ENCODE measurements at regions not wholly inside any gene's neighbourhood (a gene's known extent, or its start where the extent isn't known, plus 50 kb on each side); places are given as distances from the start of the nearest gene placed in this dataset.
"Not testable (repeated sequence)": the region's sequence is repeated elsewhere in the genome, so short reads cannot be mapped to it uniquely, and the experiment has no call there.

GRCh38 chr5:173679909-173680630 is 63.6 kb upstream of the BOD1 start:
- H3K9ac ChIP-seq (ENCODE audit: low read depth, low read length) = no peak overlapping the region
- H3K4me1 ChIP-seq (ENCODE audit: insufficient read depth, low read length) = no peaks in the 10 kb centered on the region; the same call in 1 of the 2 replicates
- H3K36me3 ChIP-seq (ENCODE audit: insufficient read depth, low read length) = no peaks in the 10 kb centered on the region; the same call in 1 of the 2 replicates
- peaks cover 8% of the 10 kb centered on the region; the same call in 1 of the 2 replicates for H3K9me3 ChIP-seq (ENCODE audit: control insufficient read depth, insufficient read depth, low read length)

DNA sequence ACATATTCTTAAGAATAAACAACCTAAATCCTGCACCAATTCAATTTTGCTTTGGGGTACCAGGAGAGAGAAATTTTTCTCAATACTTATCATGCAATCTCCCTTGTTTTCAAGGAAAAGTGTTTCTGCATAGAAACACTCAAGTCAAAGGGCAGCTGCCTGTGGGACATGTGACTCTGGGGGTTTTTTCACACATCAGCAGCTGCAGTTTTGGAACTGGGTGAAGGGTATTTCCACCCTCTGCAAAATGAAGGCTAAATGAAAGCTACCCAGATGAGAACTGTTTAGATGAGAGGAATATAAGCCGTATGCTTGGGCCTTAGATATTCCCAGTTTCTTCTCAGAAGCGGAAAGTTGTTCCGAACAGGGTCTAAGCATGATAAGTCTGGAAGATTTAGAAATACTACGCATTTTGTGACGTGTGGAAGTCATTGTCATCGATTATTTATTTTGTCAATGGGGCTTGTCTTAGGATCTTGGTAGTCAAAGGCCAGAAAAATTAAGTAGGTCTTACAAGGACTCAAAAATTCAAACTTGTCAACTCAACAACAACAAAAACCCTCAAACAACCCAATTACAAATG is 64.3 kb upstream of the BOD1 start:
- Histone ChIP-seq H3K9me3 (ENCODE audit: control insufficient read depth, insufficient read depth, low read length) (peaks cover 3% of the 10 kb centered on the region; the same call in 1 of the 2 replicates), H3K4me1 (ENCODE audit: insufficient read depth, low read length) (no peaks in the 10 kb centered on the region; the same call in 1 of the 2 replicates), H3K9ac (ENCODE audit: low read depth, low read length) (no peak overlapping the region), H3K36me3 (ENCODE audit: insufficient read depth, low read length) (no peaks in the 10 kb centered on the region; the same call in 1 of the 2 replicates)

GRCh38 chr5:173682313-173682712 is 65.9 kb upstream of the BOD1 start:
- Histone ChIP-seq H3K9ac (ENCODE audit: low read depth, low read length) (no peak overlapping the region), H3K36me3 (ENCODE audit: insufficient read depth, low read length) (no peaks in the 10 kb centered on the region; the same call in 1 of the 2 replicates), H3K9me3 (ENCODE audit: control insufficient read depth, insufficient read depth, low read length) (peaks cover 3% of the 10 kb centered on the region; the same call in 1 of the 2 replicates), H3K4me1 (ENCODE audit: insufficient read depth, low read length) (no peaks in the 10 kb centered on the region)

- not testable (repeated sequence) for H3K36me3 ChIP-seq (ENCODE audit: insufficient read depth, low read length); H3K9ac ChIP-seq (ENCODE audit: low read depth, low read length); H3K9me3 ChIP-seq (ENCODE audit: control insufficient read depth, insufficient read depth, low read length)
- peaks cover 11% of the 10 kb centered on the region for H3K4me1 ChIP-seq (ENCODE audit: insufficient read depth, low read length)
Measured at GRCh38 chr5:173684535-173684934, 68.1 kb upstream of the BOD1 start.

DNA sequence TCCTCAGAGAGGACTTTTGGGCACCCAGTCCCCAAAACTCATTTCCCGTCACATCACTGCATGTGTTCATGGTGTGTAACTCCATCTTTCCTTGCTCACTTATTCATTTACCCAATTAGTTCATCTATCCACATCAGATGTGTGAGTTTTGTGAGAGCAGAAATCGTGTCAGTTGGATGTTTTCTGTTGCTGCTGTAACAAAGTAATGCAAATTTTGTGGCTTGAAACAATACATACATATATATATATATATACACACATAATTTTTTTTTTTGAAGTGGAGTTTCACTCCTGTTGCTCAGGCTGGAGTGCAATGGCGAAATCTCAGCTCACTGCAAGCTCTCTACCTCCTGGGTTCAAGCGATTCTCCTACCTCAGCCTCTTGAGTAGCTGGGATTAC is 70.5 kb upstream of the BOD1 start:
- Histone ChIP-seq H3K9ac (ENCODE audit: low read depth, low read length) (no peak overlapping the region), H3K9me3 (ENCODE audit: control insufficient read depth, insufficient read depth, low read length) (no peaks in the 10 kb centered on the region), H3K4me1 (ENCODE audit: insufficient read depth, low read length) (peaks cover 15% of the 10 kb centered on the region), H3K36me3 (ENCODE audit: insufficient read depth, low read length) (no peaks in the 10 kb centered on the region; the same call in none of the 2 replicates)

GRCh38 chr5:173688703-173689102 is 72.3 kb upstream of the BOD1 start:
- no peaks in the 10 kb centered on the region; the same call in 1 of the 2 replicates for H3K36me3 ChIP-seq (ENCODE audit: insufficient read depth, low read length)
- H3K9me3 ChIP-seq (ENCODE audit: control insufficient read depth, insufficient read depth, low read length) = no peaks in the 10 kb centered on the region
- H3K4me1 ChIP-seq (ENCODE audit: insufficient read depth, low read length) = peaks cover 15% of the 10 kb centered on the region
- no peak overlapping the region for H3K9ac ChIP-seq (ENCODE audit: low read depth, low read length)

DNA sequence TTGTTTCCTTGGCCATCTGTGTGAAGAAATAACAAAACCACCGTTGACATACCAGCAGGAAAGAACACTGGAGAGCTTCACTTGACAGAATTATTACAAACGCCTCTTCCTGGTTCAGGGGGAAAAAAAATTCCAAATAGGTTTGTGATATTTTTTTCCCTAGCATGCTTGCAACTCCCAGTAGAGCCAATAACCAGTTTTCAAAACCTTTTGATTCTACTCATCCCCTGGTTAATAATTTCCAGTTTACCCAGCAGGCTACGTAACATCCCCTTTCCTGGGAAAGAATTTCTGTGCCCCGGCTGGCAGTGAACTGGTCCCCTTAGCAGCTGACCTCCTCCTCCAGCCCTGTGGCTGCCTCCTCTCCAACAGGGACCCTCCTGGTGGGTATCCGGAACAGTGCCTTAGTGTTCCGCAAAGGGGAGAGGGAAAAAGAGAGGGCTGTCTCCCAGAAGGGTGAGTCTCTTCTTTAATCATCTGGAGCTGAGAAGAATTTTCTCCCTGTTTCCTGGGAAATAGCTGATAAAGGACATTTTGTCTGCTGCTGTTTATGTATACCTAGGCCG is 72.8 kb upstream of the BOD1 start:
- H3K9me3 ChIP-seq (ENCODE audit: control insufficient read depth, insufficient read depth, low read length) = no peaks in the 10 kb centered on the region
- no peak overlapping the region for H3K9ac ChIP-seq (ENCODE audit: low read depth, low read length)
- no peaks in the 10 kb centered on the region; the same call in 1 of the 2 replicates for H3K36me3 ChIP-seq (ENCODE audit: insufficient read depth, low read length)
- peaks cover 15% of the 10 kb centered on the region for H3K4me1 ChIP-seq (ENCODE audit: insufficient read depth, low read length)

GRCh38 chr5:173689737-173690360 is 73.4 kb upstream of the BOD1 start:
- Histone ChIP-seq H3K4me1 (ENCODE audit: insufficient read depth, low read length) (peaks cover 15% of the 10 kb centered on the region), H3K9ac (ENCODE audit: low read depth, low read length) (no peak overlapping the region), H3K9me3 (ENCODE audit: control insufficient read depth, insufficient read depth, low read length) (no peaks in the 10 kb centered on the region), H3K36me3 (ENCODE audit: insufficient read depth, low read length) (no peaks in the 10 kb centered on the region; the same call in 1 of the 2 replicates)

- no peaks in the 10 kb centered on the region; the same call in 1 of the 2 replicates for H3K36me3 ChIP-seq (ENCODE audit: insufficient read depth, low read length)
- H3K4me1 ChIP-seq (ENCODE audit: insufficient read depth, low read length) = peaks cover 15% of the 10 kb centered on the region
- no peak overlapping the region for H3K9ac ChIP-seq (ENCODE audit: low read depth, low read length)
- no peaks in the 10 kb centered on the region for H3K9me3 ChIP-seq (ENCODE audit: control insufficient read depth, insufficient read depth, low read length)
Measured at GRCh38 chr5:173691931-173692330, 75.5 kb upstream of the BOD1 start.

DNA sequence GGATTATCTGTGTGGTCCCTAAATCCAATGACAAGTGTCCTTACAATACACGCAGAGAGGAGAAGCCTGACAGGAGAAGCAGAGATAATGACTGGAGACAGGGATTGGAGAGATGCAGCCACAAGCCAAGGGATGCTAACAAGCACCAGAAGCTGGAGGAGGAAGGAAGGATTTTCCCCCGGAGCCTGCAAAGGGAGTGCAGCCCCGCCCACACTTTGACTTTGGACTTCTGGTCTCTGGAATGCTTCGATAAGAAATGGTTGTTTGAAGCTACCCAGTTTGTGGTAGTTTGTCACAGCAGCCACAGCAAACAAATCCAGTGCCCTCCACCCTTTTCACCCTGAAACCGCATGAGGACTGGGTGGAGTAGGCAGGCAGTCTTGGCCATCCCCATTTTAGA is 77.2 kb upstream of the BOD1 start:
- Histone ChIP-seq H3K9ac (ENCODE audit: low read depth, low read length) (no peak overlapping the region), H3K9me3 (ENCODE audit: control insufficient read depth, insufficient read depth, low read length) (no peaks in the 10 kb centered on the region), H3K4me1 (ENCODE audit: insufficient read depth, low read length) (peaks cover 20% of the 10 kb centered on the region), H3K36me3 (ENCODE audit: insufficient read depth, low read length) (no peaks in the 10 kb centered on the region; the same call in 1 of the 2 replicates)

DNA sequence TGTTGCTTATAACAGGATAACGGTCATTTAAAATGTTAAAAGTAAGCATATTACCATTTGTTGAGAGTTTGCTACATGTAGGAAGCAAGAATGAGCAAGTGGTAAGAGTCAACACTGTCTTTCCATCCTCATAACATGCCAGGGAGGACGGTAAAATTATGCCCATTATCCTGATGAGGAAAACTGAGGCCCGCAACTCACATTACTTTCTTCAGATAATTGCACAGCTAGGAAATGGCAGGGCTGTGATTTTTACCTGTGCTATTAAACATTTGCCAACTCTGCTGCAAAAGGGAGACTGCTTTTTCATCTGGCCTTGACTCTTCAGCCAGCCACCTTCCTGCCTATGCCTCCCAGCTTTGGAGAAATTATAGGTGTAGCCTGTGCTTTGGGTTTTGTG is 79.8 kb upstream of the BOD1 start:
- H3K4me1 ChIP-seq (ENCODE audit: insufficient read depth, low read length) = peaks cover 7% of the 10 kb centered on the region; the same call in 1 of the 2 replicates
- H3K9me3 ChIP-seq (ENCODE audit: control insufficient read depth, insufficient read depth, low read length) = no peaks in the 10 kb centered on the region
- H3K36me3 ChIP-seq (ENCODE audit: insufficient read depth, low read length) = no peaks in the 10 kb centered on the region
- no peak overlapping the region for H3K9ac ChIP-seq (ENCODE audit: low read depth, low read length)

- H3K36me3 ChIP-seq (ENCODE audit: insufficient read depth, low read length) = no peaks in the 10 kb centered on the region
- H3K4me1 ChIP-seq (ENCODE audit: insufficient read depth, low read length) = peaks cover 7% of the 10 kb centered on the region; the same call in 1 of the 2 replicates
- H3K9ac ChIP-seq (ENCODE audit: low read depth, low read length) = no peak overlapping the region
- H3K9me3 ChIP-seq (ENCODE audit: control insufficient read depth, insufficient read depth, low read length) = no peaks in the 10 kb centered on the region
Measured at GRCh38 chr5:173697931-173698579, 81.6 kb upstream of the BOD1 start.

DNA sequence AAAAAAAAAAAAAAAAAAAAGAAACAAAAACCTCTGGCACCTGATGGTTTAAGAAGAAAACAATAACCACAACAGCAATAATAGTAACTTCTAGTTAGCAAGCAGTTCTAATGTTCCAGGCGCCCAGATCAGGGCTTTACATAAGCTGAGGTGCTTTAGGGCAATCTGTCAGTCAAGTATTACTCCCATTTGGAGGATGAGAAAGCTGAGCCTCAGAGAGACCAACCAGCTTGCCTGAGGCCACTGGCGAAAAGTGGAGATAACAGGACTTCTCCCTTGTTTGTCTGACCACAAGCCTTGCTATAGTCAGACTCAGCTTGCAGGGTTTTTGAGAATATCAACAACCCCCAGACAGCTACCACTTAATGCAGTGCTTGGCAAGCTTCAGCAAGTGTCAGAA is 83.5 kb upstream of the BOD1 start:
- peaks cover 7% of the 10 kb centered on the region; the same call in 1 of the 2 replicates for H3K4me1 ChIP-seq (ENCODE audit: insufficient read depth, low read length)
- H3K9me3 ChIP-seq (ENCODE audit: control insufficient read depth, insufficient read depth, low read length) = no peaks in the 10 kb centered on the region
- H3K9ac ChIP-seq (ENCODE audit: low read depth, low read length) = no peak overlapping the region

GRCh38 chr5:173703466-173703865 is 87.0 kb upstream of the BOD1 start:
- Histone ChIP-seq H3K4me1 (ENCODE audit: insufficient read depth, low read length) (no peaks in the 10 kb centered on the region), H3K9me3 (ENCODE audit: control insufficient read depth, insufficient read depth, low read length) (no peaks in the 10 kb centered on the region), H3K9ac (ENCODE audit: low read depth, low read length) (no peak overlapping the region), H3K36me3 (ENCODE audit: insufficient read depth, low read length) (no peaks in the 10 kb centered on the region)

More for the DNA sequence above, 83.5 kb upstream of the BOD1 start:
- no peaks in the 10 kb centered on the region for H3K36me3 ChIP-seq (ENCODE audit: insufficient read depth, low read length)

Measured in ES-I3 (cell line).